DOHH2 (cell line): ENCODE measurements at regions not wholly inside any gene's neighbourhood (a gene's known extent, or its start where the extent isn't known, plus 50 kb on each side); places are given as distances from the start of the nearest gene placed in this dataset.

ENCODE experiments used
- H3F3A ChIP-seq: fragments of 200-600 bp; sonication (generic), shearing (Covaris generic); 2 replicates; pipeline ENCODE4 v1.6.0; 2016; ENCODE audit warnings: antibody characterized with exemption, mild to moderate bottlenecking; ENCODE audit not compliant: control insufficient read depth, insufficient read depth
- H3K27ac ChIP-seq: fragments of 200-600 bp; sonication (generic); 2 replicates; pipeline ENCODE4 v1.5.1; 2014; ENCODE audit warnings: low read depth, mild to moderate bottlenecking, low read length, moderate library complexity
- H3K27me3 ChIP-seq: fragments of 200-600 bp; sonication (generic); 2 replicates; pipeline ENCODE4 v1.6.1; 2014; ENCODE audit warnings: mild to moderate bottlenecking, low read length, mixed read lengths; ENCODE audit not compliant: control insufficient read depth
- H3K36me3 ChIP-seq: fragments of 200-600 bp; sonication (generic); 2 replicates; pipeline ENCODE4 v1.6.1; 2014; ENCODE audit warnings: mild to moderate bottlenecking, low read length, moderate library complexity, mixed read lengths; ENCODE audit not compliant: control insufficient read depth
- H3K4me1 ChIP-seq: fragments of 200-600 bp; sonication (generic); 2 replicates; pipeline ENCODE4 v1.6.1; 2014; ENCODE audit warnings: mild to moderate bottlenecking, low read length, mixed read lengths; ENCODE audit not compliant: control insufficient read depth
- H3K4me2 ChIP-seq: fragments of 200-600 bp; sonication (generic); 2 replicates; pipeline ENCODE4 v1.6.0; 2014; ENCODE audit warnings: mild to moderate bottlenecking, low read length, moderate library complexity
- H3K4me3 ChIP-seq: fragments of 200-600 bp; sonication (generic); 2 replicates; pipeline ENCODE4 v1.5.1; 2014; ENCODE audit warnings: mild to moderate bottlenecking, low read length, mixed read lengths
- H3K79me2 ChIP-seq: fragments of 200-600 bp; sonication (generic); 2 replicates; pipeline ENCODE4 v1.6.1; 2014; ENCODE audit warnings: mild to moderate bottlenecking, low read length, mixed read lengths; ENCODE audit not compliant: control insufficient read depth
- H3K9me2 ChIP-seq: fragments of 200-600 bp; sonication (generic); replicated peaks from 2 replicates; pipeline ENCODE4 v1.6.1; 2014; ENCODE audit warnings: mild to moderate bottlenecking, low read length, mixed read lengths; ENCODE audit not compliant: control insufficient read depth
- H3K9me3 ChIP-seq: fragments of 200-600 bp; sonication (generic); 2 replicates; pipeline ENCODE4 v1.6.1; 2014; ENCODE audit warnings: antibody characterized with exemption, low read length, mixed read lengths; ENCODE audit not compliant: control insufficient read depth, insufficient read depth
- H4K20me1 ChIP-seq: fragments of 200-600 bp; sonication (generic); 2 replicates; pipeline ENCODE4 v1.6.0; 2014; ENCODE audit warnings: low read depth, mild to moderate bottlenecking, antibody characterized with exemption, low read length, moderate library complexity; ENCODE audit not compliant: control insufficient read depth, insufficient read depth
- CTCF ChIP-seq: fragments of 200-600 bp; sonication (generic); IDR thresholded peaks from one replicate; pipeline ENCODE4 v1.5.1; 2014; ENCODE audit warnings: antibody characterized with exemption, mild to moderate bottlenecking, low read depth, low read length; ENCODE audit not compliant: poor library complexity, severe bottlenecking
- EZH2phosphoT487 ChIP-seq: fragments of 200-600 bp; sonication (generic); IDR thresholded peaks from 2 replicates; pipeline ENCODE4 v1.6.1; 2017; ENCODE audit warnings: borderline replicate concordance, mild to moderate bottlenecking, antibody characterized with exemption, low read length, moderate library complexity, mixed read lengths

- Histone ChIP-seq H3K4me2 (no peak overlapping the region), H3K27me3 (no peaks in the 10 kb centered on the region; the same call in 1 of the 2 replicates)
Observed at GRCh38 chr3:14279626-14280061, 101.0 kb downstream of the LSM3 start.

GRCh38 chr3:14280326-14280725 lies 101.7 kb downstream of the LSM3 start:
- H3K4me3 ChIP-seq, result no peak overlapping the region
- H3K36me3 ChIP-seq, result no peaks in the 10 kb centered on the region
- no peaks in the 10 kb centered on the region for H4K20me1 ChIP-seq
- no peaks in the 10 kb centered on the region for H3K9me3 ChIP-seq
- no peaks in the 10 kb centered on the region for H3K9me2 ChIP-seq
- H3K27me3 ChIP-seq, result no peaks in the 10 kb centered on the region; the same call in 1 of the 2 replicates
- H3K4me2 ChIP-seq, result no peak overlapping the region
- H3K27ac ChIP-seq, result no peak overlapping the region
- H3K79me2 ChIP-seq, result no peaks in the 10 kb centered on the region
- no peak for TF ChIP-seq CTCF
- TF ChIP-seq EZH2phosphoT487, result no peak
- no peaks in the 10 kb centered on the region for H3K4me1 ChIP-seq
- H3F3A ChIP-seq, result no peaks in the 10 kb centered on the region

More at GRCh38 chr3:14279626-14280061, 101.0 kb downstream of the LSM3 start:
- Histone ChIP-seq H3K9me3 (no peaks in the 10 kb centered on the region), H3K79me2 (no peaks in the 10 kb centered on the region), H3K36me3 (no peaks in the 10 kb centered on the region), H3F3A (no peaks in the 10 kb centered on the region), H3K27ac (no peak overlapping the region), H3K4me3 (no peak overlapping the region), H3K4me1 (peaks cover 1% of the 10 kb centered on the region), H3K9me2 (no peaks in the 10 kb centered on the region), H4K20me1 (no peaks in the 10 kb centered on the region)
- TF ChIP-seq CTCF, result no peak
- TF ChIP-seq EZH2phosphoT487, result no peak

DNA sequence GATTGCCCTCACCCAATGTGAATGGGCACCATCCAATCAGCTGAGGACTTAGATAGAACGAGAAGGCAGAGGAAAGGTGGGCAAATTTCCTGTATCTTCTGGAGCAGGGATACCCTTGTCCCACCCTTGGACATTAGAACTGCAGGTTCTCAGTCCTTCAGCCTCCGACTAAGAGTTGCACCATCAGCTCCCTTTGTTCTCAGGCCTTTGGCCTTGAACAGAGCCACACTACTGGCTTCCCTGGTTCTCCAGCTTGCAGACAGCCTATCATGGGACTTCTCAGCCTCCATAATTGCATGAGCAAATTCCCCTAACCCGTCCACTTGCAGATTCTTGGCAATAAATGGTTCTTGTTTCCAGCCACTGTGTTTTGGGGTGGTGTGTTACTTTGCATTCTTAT lies 102.4 kb downstream of the LSM3 start:
- no peak overlapping the region for H3K4me2 ChIP-seq
- H3K27me3 ChIP-seq, result no peaks in the 10 kb centered on the region; the same call in 1 of the 2 replicates
- no peaks in the 10 kb centered on the region for H3K4me1 ChIP-seq
- no peak for TF ChIP-seq EZH2phosphoT487
- no peak for TF ChIP-seq CTCF
- H3K36me3 ChIP-seq, result no peaks in the 10 kb centered on the region
- no peaks in the 10 kb centered on the region for H3K9me3 ChIP-seq
- H3K4me3 ChIP-seq, result no peak overlapping the region
- no peaks in the 10 kb centered on the region for H4K20me1 ChIP-seq
- H3F3A ChIP-seq, result no peaks in the 10 kb centered on the region
- no peaks in the 10 kb centered on the region for H3K9me2 ChIP-seq
- H3K27ac ChIP-seq, result no peak overlapping the region
- H3K79me2 ChIP-seq, result no peaks in the 10 kb centered on the region
